ENCODE measurements at regions not wholly inside any gene's neighbourhood (a gene's known extent, or its start where the extent isn't known, plus 50 kb on each side); places are given as distances from the start of the nearest gene placed in this dataset.

GRCh38 chr12:72162875-72163274 is 109.3 kb upstream of the TRHDE start:
- no peak for TF ChIP-seq POLR2AphosphoS5 (IDR thresholded peaks at IDR 0.05; ENCODE audit: low read depth, low read length)
- no peak for TF ChIP-seq TAF1 (IDR thresholded peaks at IDR 0.05; ENCODE audit: low read depth, low read length)
- TF ChIP-seq POLR2A (IDR thresholded peaks at IDR 0.05; ENCODE audit: low read depth, low read length): no peak
- TF ChIP-seq POU2F2 (IDR thresholded peaks at IDR 0.05; ENCODE audit: low read depth, low read length): no peak

All from GM12891 (cell line).